ENCODE measurements at regions not wholly inside any gene's neighbourhood (a gene's known extent, or its start where the extent isn't known, plus 50 kb on each side); places are given as distances from the start of the nearest gene placed in this dataset.

DNA sequence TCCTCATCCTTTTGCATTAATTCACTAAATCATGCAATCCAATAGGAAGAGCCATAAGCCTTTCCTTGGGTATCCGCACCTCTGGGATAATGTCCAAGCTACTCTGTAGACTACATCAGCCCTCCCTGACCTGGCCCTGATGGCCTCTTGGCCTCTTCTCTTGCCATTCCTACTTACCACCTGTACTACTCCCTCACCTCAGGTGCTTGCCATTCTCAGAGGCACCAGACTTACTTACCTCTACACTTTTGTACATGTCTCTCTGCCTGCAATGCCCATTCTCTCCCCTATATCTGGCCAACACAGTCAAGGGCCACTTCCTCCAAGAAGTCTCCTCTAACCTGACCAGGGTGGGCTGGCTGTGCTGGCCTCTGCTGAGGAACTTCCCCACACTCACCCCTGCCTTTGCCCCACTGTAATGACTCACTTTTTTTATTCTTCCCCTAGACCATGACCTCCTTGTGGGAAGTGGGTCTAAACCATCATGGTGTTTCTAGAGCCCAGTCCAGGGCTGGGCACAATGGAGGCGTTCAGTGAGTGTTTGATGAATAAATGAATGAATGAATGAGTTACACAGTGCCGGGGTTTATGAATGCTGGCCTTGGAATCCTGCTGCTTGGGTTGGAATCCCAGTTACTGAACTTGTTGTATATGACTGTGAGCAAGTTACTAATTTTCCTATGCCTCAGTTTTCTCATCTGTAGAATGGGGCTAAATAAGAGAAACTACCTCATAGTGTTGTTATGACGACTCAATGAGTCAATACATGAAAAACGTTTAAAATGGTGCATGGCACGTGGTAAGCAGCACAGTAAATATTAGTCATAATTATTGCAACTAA, 179.8 kb downstream of the FOXD2 start:
- no peak overlapping the region for H2AFZ ChIP-seq (ENCODE audit: low read depth)
- no peaks in the 10 kb centered on the region for H3K79me2 ChIP-seq (ENCODE audit: insufficient read depth, low read depth)
- H3K9ac ChIP-seq, result no peak overlapping the region
- no peak overlapping the region for H3K4me3 ChIP-seq (IDR thresholded peaks at IDR 0.05; ENCODE audit: insufficient read depth, low read depth, low read length)
- TF ChIP-seq, protein P1, sequence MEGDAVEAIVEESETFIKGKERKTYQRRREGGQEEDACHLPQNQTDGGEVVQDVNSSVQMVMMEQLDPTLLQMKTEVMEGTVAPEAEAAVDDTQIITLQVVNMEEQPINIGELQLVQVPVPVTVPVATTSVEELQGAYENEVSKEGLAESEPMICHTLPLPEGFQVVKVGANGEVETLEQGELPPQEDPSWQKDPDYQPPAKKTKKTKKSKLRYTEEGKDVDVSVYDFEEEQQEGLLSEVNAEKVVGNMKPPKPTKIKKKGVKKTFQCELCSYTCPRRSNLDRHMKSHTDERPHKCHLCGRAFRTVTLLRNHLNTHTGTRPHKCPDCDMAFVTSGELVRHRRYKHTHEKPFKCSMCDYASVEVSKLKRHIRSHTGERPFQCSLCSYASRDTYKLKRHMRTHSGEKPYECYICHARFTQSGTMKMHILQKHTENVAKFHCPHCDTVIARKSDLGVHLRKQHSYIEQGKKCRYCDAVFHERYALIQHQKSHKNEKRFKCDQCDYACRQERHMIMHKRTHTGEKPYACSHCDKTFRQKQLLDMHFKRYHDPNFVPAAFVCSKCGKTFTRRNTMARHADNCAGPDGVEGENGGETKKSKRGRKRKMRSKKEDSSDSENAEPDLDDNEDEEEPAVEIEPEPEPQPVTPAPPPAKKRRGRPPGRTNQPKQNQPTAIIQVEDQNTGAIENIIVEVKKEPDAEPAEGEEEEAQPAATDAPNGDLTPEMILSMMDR (conservative IDR thresholded peaks at IDR 0.05; ENCODE audit: low read depth, low read length), result no peak
- no peaks in the 10 kb centered on the region for H3K36me3 ChIP-seq (ENCODE audit: insufficient read depth)
- no peaks in the 10 kb centered on the region for H3K4me1 ChIP-seq (ENCODE audit: low read depth, poor library complexity, severe bottlenecking)
- H3K4me2 ChIP-seq, result no peak overlapping the region
- H3K27me3 ChIP-seq (ENCODE audit: insufficient read depth, low read depth), result no peaks in the 10 kb centered on the region
- no peaks in the 10 kb centered on the region for H4K20me1 ChIP-seq (ENCODE audit: insufficient read depth)
- no peak overlapping the region for H3K27ac ChIP-seq

DNA sequence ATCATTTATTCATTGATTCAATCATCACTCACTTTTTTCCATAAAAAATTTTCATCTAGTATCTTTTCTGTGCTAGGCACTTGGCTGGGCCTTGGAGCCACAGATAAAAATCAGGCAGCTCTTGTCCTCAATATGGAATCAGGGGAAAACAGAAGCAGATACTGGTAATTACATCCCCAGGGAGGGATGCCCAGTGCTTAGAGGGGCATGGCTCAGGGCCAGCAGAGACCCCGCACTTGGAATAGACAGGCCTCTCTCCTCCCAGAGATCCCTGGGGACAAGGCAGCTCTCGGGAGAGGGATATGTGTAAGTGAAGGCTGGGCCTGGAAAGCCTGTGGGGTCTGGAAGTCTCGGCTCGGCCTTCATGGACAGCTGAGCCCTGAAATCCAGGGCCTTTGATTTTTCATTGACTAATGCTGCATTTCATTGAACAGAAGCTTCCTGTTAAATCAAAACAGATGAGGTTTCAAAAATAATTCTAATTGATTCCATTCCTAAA, 180.4 kb downstream of the FOXD2 start:
- Histone ChIP-seq H3K4me2 (no peak overlapping the region), H3K36me3 (ENCODE audit: insufficient read depth) (no peaks in the 10 kb centered on the region), H2AFZ (ENCODE audit: low read depth) (no peak overlapping the region), H3K79me2 (ENCODE audit: insufficient read depth, low read depth) (no peaks in the 10 kb centered on the region), H3K9ac (no peak overlapping the region), H3K4me1 (ENCODE audit: low read depth, poor library complexity, severe bottlenecking) (no peaks in the 10 kb centered on the region), H4K20me1 (ENCODE audit: insufficient read depth) (no peaks in the 10 kb centered on the region), H3K4me3 (IDR thresholded peaks at IDR 0.05; ENCODE audit: insufficient read depth, low read depth, low read length) (no peak overlapping the region), H3K27me3 (ENCODE audit: insufficient read depth, low read depth) (no peaks in the 10 kb centered on the region), H3K27ac (no peak overlapping the region)
- TF ChIP-seq, protein P1 (conservative IDR thresholded peaks at IDR 0.05; ENCODE audit: low read depth, low read length), result no peak

- TF ChIP-seq, protein P1 (conservative IDR thresholded peaks at IDR 0.05; ENCODE audit: low read depth, low read length), result no peak
- H3K79me2 ChIP-seq (ENCODE audit: insufficient read depth, low read depth), result no peaks in the 10 kb centered on the region
- no peaks in the 10 kb centered on the region for H3K4me1 ChIP-seq (ENCODE audit: low read depth, poor library complexity, severe bottlenecking)
- H4K20me1 ChIP-seq (ENCODE audit: insufficient read depth), result no peaks in the 10 kb centered on the region
- no peak overlapping the region for H2AFZ ChIP-seq (ENCODE audit: low read depth)
- H3K27me3 ChIP-seq (ENCODE audit: insufficient read depth, low read depth), result no peaks in the 10 kb centered on the region
- no peak overlapping the region for H3K27ac ChIP-seq
- no peak overlapping the region for H3K4me2 ChIP-seq
- no peaks in the 10 kb centered on the region for H3K36me3 ChIP-seq (ENCODE audit: insufficient read depth)
- H3K4me3 ChIP-seq (IDR thresholded peaks at IDR 0.05; ENCODE audit: insufficient read depth, low read depth, low read length), result no peak overlapping the region
- no peak overlapping the region for H3K9ac ChIP-seq
These were observed 181.0 kb downstream of the FOXD2 start for GRCh38 chr1:47618830-47619229.

GRCh38 chr1:47621483-47621882, 183.6 kb downstream of the FOXD2 start:
- no peaks in the 10 kb centered on the region for H3K79me2 ChIP-seq (ENCODE audit: insufficient read depth, low read depth)
- H3K9ac ChIP-seq, result no peak overlapping the region
- H2AFZ ChIP-seq (ENCODE audit: low read depth), result no peak overlapping the region
- no peak overlapping the region for H3K4me3 ChIP-seq (IDR thresholded peaks at IDR 0.05; ENCODE audit: insufficient read depth, low read depth, low read length)
- H3K4me1 ChIP-seq (ENCODE audit: low read depth, poor library complexity, severe bottlenecking), result no peaks in the 10 kb centered on the region
- no peaks in the 10 kb centered on the region for H3K27me3 ChIP-seq (ENCODE audit: insufficient read depth, low read depth)
- TF ChIP-seq, protein P1 (conservative IDR thresholded peaks at IDR 0.05; ENCODE audit: low read depth, low read length), result no peak
- no peaks in the 10 kb centered on the region for H3K36me3 ChIP-seq (ENCODE audit: insufficient read depth)
- H3K27ac ChIP-seq, result no peak overlapping the region
- no peaks in the 10 kb centered on the region for H4K20me1 ChIP-seq (ENCODE audit: insufficient read depth)
- H3K4me2 ChIP-seq, result no peak overlapping the region
